Renal pelvis (tissue), 1 donor: ENCODE measurements at regions not wholly inside any gene's neighbourhood (a gene's known extent, or its start where the extent isn't known, plus 50 kb on each side); places are given as distances from the start of the nearest gene placed in this dataset.

Experiments
- DNase-seq: peaks from one replicate; pipeline ENCODE4 v3.0.0-alpha.2; 2013

- DNase-seq, result no peak
These were observed 259.9 kb downstream of the HHIPL2 start for GRCh38 chr1:222288053-222288452.

- peak; percentile 24 for DNase-seq
These were observed 261.9 kb downstream of the HHIPL2 start for GRCh38 chr1:222286011-222286410.

GRCh38 chr1:222285526-222285925 lies 262.4 kb downstream of the HHIPL2 start:
- no peak for DNase-seq

- no peak for DNase-seq
These were observed 263.4 kb downstream of the HHIPL2 start for GRCh38 chr1:222284466-222284865.

- peak; percentile 10 for DNase-seq
These were observed 264.6 kb downstream of the HHIPL2 start for GRCh38 chr1:222283147-222283768.

GRCh38 chr1:222279591-222279990 lies 268.3 kb downstream of the HHIPL2 start:
- no peak for DNase-seq

GRCh38 chr1:222278501-222278900 lies 269.4 kb downstream of the HHIPL2 start:
- DNase-seq, result no peak

- no peak for DNase-seq
These were observed 272.0 kb downstream of the HHIPL2 start for GRCh38 chr1:222275729-222276465.

GRCh38 chr1:222275001-222275728 lies 272.7 kb downstream of the HHIPL2 start:
- DNase-seq, result no peak

GRCh38 chr1:222266223-222267196 lies 281.4 kb downstream of the HHIPL2 start:
- peak; percentile 11 for DNase-seq

GRCh38 chr1:222263791-222264190 lies 284.1 kb downstream of the HHIPL2 start:
- no peak for DNase-seq

- DNase-seq, result no peak
These were observed 290.9 kb downstream of the HHIPL2 start for GRCh38 chr1:222257027-222257426.

GRCh38 chr1:222256058-222256457 lies 291.8 kb downstream of the HHIPL2 start:
- DNase-seq, result no peak

GRCh38 chr1:222252788-222253187 lies 295.1 kb downstream of the HHIPL2 start:
- no peak for DNase-seq

GRCh38 chr1:222251847-222252246 lies 296.1 kb downstream of the HHIPL2 start:
- DNase-seq, result no peak

GRCh38 chr1:222250376-222250775 lies 297.5 kb downstream of the HHIPL2 start:
- DNase-seq, result no peak

GRCh38 chr1:222247811-222248310 lies 300.0 kb downstream of the HHIPL2 start:
- no peak for DNase-seq

- no peak for DNase-seq
These were observed 300.8 kb downstream of the HHIPL2 start for GRCh38 chr1:222247081-222247480.

GRCh38 chr1:222243902-222244301 lies 304.0 kb downstream of the HHIPL2 start:
- no peak for DNase-seq

- DNase-seq, result no peak
These were observed 305.4 kb downstream of the HHIPL2 start for GRCh38 chr1:222242492-222242891.

- DNase-seq, result no peak
These were observed 306.5 kb downstream of the HHIPL2 start for GRCh38 chr1:222241410-222241809.
